HG03460 (cell line): ENCODE measurements at regions not wholly inside any gene's neighbourhood (a gene's known extent, or its start where the extent isn't known, plus 50 kb on each side); places are given as distances from the start of the nearest gene placed in this dataset.
"Not testable (repeated sequence)": the region's sequence is repeated elsewhere in the genome, so short reads cannot be mapped to it uniquely, and the experiment has no call there.

Experiments used
- ATAC-seq: cut with Tn5 transposase; IDR thresholded peaks from one replicate; pipeline ENCODE4 v1.9.1; 2021; ENCODE audit not compliant: unreplicated experiment

DNA sequence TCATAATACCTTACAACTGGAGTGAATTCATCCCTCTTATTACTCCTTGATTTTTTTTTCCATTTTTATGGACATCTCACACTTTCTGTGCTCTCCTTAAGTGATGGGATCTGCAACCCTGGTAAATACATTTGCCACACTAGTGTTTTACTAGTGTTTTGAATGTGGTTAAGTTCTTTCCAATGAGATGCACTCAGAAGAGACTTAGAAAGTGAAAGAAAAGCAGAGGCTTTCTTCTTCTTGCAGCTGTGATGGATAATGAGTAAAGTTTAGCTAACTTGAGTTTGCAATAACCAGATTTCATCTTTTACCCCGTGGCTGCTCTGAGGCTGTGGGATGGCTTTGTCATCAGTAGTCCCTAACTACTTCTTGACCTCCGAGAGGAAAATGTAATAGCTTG lies 1248.4 kb downstream of the NSUN3 start:
- ATAC-seq = no peak

DNA sequence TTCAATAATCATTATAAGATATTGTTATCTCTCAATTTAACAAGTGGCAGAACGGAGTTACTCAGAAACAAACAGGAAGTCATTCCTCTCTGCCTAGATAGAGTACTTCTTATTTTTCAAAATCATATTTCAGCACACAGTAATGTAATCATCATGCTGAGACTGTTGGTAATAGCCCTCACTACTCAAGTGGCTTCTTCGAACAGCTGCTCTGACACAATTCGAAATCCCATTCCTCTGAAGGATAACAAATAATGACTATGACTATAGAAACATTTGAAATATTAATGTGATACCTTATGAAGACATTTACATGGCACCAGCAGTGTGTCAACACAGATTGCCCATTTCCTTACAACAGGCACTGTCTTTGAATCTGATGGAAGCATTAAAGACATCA lies 1249.8 kb downstream of the NSUN3 start:
- no peak for ATAC-seq

DNA sequence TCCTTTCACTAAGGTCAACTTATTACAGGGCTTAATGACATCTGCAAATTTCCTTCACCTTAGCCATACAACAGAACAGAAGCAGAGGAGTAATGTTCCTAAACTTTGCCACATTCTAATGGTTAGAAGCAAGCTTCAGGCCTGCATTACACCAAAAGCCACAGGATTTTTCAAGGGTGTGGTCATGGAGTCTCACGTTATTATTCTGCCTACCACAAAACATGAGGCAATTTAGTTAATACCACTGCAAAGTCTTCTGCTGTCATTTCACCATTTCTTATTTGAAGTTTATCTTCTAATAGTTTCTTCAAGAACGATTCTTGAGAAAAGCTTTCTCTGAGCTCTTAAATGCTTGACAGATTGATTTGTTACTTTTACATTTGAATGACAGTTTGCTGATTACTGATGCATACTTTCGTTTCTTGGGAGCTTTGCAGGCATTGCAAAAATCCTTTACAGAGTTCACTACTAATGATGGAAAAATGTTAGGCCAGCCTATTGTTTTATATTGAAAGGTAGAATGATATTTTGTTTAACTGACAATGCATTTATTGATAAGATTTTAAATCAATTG lies 1257.1 kb downstream of the NSUN3 start:
- ATAC-seq = no peak

DNA sequence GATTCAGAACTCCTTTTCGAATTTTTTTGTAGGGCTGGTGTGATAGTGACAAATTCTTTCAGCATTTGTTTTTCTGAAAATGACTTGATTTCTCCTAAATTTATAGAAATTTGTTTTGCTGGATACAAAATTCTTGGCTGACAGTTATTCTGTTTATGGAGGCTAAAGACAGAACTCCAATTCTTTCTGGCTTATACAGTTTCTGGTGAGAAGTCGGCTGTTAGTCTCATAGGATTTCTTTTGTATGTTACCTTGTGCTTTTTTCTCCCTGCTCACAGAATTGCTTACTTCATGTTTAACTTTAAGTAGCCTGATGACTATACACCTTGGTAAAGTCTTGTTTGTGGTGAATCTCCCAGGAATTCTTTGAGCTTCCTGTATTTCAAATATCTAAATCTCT lies 1264.6 kb downstream of the NSUN3 start:
- ATAC-seq = no peak

DNA sequence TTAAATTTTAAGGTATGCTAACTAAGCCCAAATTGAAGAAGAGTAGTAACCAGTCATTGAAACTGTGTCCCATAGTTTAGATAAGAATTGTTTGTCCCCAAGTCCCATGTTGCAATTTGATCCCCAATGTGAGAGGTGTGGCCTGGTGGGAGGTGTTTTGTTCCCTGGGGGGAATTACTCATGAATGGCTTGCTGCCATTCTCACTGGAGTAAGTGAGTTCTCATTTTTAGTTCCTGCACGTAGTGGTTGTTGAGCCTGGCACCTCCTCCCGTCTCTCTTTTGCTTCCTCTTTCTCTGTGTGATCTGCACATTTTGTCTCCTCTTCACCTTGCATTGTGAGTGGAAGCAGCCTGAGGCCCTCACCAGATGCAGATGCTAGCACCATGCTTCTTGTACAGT lies 1271.0 kb downstream of the NSUN3 start:
- ATAC-seq = no peak

DNA sequence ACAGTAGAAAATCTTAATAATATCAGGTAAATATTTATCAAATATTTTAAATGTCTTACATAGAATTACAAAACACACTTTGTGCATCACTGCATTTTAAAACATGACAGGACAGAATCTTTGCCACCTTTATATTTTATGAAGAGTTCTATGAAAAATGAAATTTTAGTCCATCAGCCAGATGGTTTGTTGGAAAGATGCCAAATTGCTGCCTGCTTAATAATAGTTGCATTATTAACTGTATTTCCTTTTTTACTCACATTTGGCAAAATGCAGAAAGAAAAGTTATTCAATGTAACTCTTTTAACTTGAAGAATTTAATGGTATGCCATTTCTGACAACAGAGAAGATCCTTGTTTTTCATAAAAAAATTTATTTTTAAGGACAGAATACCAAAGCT lies 1271.6 kb downstream of the NSUN3 start:
- ATAC-seq = no peak

DNA sequence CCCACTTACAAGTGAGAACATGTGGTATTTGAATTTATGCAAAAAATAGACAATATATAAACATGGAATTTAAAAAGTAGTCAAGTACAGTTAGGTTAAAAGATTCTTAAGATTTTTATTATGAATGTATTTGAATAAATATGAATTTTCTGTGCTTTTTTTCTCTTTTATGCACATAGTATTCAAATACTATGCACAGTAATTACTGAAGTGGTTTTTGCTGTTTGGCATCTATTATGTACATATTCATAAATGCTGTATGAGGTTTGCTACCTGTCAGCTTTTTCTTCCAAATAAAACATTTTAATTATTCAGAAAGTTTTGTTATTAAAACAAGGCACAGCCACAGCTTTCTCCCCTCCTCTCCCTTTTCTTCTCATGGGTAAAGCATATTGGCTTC lies 1272.7 kb downstream of the NSUN3 start:
- no peak for ATAC-seq

DNA sequence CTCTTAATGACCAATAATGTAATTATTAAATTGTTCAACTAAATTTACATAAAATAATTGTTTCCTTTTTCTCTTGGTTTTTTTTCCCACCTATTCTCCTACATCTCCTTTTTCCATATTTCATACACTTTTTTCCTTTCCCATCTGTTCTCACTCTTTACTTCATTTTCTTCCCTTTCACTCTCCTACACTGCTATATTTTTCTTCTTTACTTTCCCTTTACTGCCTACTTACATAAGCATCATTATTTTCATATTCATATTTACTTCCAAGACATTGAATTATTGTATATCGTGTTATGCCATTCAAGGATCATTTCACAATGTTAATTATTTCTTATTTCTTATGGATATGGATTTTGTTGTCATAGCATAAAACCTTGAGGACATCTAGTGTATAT lies 1275.6 kb downstream of the NSUN3 start:
- no peak for ATAC-seq

DNA sequence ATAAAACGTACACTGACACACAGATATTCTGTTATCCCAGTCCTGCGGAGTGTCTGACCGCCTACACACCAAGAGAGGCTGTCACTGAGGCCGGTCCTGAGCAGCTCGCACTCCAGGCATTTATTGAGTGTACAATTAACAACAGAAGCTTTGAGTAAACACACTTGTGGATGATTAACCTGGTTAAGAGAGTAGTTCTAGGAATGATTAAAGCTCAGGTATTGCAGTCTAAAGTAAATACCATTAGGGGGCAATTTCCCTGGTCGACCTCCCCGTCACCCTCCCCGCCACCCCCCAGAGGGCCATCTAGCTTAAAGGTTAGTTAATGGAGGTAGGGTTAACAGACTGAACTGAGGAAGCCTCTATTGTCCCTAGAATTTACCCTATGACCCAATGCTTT lies 1278.5 kb downstream of the NSUN3 start:
- no peak for ATAC-seq

DNA sequence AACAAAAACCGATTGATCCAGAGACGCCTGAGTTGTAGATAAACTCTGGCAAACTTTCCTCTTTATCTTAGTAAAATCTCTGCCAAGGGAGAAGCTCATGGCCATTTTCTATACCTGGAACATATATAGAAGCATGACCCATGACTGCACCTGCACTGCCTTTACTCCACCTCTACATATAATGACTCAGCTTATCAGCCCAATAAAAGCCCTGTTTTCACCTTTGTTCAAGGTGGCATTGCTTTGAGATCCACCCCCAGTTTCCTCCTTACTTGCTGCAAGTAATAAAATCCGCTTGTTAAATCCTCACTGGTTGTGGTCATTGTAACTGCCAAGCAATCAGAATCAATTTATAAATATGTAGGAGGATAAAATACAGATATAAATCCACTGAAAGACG lies 1280.4 kb downstream of the NSUN3 start:
- no peak for ATAC-seq

DNA sequence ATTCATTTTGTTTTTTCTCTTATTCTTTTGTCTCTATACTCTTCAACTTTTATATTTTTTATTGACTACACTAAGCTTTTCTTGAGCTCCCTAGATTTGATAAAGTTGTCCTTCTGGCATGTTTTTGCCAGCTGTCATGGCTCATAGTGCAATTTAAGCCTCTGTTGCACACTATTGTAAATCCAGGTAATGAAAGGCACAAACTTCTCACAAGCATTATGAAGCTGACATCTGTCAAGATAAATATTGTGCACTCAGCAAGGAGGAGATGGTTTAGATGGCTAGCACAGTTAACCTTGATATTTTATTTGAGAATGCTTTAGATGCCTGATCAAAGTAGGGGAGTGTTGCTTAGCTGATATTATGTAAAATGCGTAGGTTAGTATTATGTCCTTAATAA lies 1280.9 kb downstream of the NSUN3 start:
- ATAC-seq = no peak

DNA sequence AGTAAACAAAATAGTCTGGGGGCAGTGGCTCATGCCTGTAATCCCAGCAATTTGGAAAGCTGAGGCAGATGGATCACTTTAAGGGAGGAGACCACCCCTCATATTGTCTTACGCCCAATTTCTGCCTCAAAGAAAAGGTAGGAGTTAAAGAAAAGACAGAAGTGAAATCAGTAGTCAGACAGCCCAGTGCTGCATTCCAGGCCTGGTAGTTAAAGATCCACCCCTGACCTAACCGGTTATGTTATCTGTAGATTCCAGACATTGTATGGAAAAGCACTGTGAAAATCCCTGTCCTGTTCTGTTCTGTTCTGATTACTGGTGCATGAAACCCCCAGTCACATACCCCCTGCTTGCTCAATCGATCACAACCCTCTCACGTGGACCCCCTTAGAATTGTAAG lies 1285.1 kb downstream of the NSUN3 start:
- ATAC-seq = not testable (repeated sequence)

DNA sequence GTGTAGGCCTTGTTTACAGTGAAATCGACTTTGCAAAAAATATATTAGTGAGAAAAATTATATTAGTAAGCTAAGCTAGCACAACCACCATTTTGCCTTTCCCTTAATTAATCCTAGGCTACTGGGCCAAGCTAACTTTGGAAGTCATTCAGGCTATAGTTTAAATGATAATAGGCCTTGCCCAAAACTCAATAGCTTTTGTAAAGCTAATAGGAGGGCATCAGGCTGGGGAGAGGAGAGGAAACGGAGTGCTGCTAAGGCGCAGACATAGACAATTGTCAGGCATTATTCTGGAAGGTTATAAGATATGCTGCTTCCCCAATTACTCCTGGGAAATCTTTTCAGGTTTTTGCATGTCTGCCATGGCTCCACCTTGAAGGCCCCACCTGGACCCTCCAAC lies 1286.0 kb downstream of the NSUN3 start:
- ATAC-seq = no peak

DNA sequence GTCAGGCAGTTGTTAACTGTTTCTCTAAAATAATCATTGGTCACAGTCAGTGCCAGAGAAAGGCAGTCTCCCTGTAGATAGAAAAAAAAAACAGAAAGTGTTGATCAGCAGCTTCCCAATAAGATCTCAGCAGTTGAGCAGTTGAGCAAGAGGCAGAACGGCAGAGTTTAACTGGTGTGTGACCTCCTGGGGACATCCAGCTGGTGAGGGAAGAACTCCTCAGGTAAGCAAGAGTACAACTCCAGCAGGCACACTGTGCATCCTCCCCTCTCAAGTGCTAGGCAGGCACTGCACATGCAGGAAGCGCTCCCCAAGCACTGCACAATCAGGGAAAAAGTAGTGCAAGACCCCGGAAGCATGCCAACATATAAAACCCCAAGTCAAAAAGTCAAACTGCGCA lies 1287.2 kb downstream of the NSUN3 start:
- no peak for ATAC-seq

DNA sequence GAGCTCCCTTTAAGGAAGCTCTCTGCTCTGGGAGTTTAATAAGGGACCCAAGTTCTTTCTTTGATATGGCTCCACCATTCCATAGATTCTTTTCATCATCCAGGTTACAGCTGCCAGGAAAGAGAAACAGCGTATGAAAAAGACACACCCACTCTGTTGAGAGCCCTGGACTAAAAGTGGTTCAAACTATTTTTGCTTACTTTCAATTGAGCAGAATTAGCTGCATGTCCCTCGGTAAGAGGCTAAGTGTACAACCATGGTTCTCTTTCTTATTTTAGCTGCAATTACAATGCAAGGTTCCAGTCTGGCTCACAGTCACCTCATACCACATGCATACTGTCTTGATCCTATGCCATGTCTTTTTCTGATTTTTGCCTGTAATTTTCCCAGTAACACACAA lies 1288.3 kb downstream of the NSUN3 start:
- ATAC-seq = no peak

DNA sequence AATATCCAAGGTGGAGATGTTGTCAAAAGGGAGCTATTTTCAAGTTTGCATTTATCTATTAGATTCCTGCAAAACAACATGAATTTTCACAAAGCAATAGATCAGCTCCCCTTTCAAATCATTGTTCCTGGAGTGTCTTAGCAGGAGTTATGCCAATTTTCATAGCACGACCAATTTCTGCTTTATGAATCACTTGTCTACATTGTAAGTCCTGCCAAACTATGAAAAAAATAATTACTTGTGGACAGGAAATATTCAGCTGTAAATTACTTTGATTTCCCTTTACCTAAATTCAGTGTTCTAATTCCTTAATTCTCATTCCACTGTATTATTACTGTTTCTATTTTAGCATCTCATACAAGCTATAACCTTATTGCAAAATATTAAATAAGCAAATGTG lies 1289.6 kb downstream of the NSUN3 start:
- ATAC-seq = no peak

DNA sequence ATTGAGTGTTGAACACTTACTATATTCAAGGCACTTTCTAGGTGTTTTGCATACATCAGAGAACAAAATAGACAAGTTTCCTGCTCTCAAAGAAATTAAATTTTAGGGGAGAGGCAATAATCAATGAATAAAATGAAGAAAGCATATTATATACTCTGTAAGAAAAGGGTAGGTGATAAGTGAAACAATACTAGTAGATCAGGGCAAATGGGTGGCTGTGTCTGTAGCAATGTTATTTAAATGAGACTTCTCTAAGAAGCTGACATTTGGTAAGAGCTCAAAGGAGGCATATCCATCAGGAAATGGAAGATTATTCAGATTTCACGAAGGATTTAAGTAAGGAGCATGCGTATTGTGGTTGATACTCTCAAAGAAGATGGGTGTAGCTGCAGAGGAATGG lies 1291.6 kb downstream of the NSUN3 start:
- no peak for ATAC-seq

DNA sequence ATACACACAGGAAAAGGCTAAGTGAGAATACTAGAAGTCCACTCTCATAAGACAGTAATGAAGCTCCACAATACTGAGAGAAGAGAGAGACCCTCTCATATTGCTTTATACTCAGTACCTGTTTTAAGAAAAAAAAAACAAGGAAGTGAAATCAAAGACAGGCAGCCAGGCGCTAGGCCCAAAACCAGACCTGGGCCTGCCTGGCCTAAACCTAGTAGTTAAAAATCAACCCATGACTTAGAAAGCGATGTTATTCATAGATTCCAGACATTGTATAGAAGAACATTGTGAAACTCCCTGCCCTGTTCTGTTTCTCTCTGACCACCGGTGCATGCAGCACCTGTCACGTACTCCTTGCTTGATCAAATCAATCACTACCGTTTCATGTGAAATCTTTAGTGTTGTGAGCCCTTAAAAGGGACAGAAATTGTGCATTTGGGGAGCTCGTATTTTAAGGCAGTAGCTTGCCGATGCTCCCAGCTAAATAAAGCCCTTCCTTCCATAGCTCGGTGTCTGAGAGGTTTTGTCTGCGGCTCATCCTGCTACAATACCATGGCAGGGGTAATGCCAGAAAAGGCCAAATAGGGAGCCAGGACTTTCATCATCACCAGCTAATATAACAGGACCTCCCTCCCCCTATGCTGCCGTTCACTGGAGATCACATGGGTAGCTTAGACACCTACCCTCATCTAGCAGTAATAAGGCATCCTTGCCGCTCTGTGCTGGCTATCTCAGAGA lies 1294.1 kb downstream of the NSUN3 start:
- ATAC-seq = peak; percentile 66

DNA sequence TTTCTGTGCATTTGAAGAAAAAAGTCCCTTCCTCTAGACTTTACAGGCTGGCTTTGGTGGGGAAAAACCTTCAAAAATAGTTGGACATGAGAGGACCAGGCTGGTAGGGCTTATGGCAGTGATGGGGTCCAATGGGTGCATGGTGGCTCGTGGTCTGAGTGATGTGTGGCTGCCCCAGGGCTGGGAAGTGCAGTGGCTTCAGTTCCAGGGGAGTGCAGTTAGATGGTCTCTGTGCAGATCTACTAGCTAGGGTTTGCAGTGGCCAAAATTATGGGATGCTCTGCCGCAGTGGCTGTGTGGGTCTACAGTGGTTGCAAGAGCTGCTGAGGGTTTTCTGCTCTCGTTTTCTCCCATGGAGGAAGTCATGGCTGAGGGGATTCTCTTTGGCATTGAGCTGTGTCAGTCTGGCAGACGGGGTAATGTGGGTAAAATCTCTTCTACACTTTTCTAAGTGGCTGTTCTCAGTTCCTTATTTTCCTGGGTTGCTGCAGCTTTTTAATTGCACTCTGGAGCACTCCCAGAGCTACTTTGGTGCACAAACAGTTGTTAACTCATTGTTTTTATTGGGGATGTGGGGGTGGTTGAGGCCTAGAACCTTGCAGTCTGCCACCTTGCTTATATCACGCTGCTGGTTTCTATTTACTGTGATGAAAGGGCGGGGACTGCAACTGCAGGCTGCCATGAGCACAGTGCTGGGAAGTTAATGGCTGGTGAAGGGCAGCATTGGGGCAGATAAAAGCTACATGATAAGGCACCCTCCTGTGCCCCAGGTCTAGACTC lies 1324.6 kb downstream of the NSUN3 start:
- no peak for ATAC-seq

DNA sequence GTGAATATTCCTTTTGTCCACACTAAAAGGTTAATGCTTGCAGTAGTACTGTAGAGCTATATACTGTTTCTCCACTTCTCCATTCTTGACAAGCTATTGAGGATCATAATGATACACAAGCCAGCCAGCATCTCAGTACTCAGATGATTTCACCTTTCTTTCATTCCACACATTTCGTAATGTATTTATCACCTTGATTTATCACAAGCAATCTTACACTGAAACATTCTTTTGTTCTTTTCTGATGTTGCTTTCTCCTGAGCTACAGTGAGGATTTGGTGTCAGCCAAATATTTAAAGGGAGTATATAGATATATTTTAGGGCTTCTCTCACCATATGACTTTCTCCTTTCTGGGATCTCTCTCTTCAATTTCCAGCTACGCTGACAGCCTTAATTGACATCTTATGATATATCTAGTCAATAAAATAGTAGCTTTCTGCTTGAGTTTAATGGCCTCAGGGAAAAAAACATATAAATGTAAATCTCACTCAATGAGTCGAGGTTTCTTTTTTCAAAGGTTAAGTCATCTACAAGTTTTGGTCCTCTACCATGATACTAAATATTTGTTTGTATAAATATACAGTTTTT lies 1327.0 kb downstream of the NSUN3 start:
- ATAC-seq = no peak

DNA sequence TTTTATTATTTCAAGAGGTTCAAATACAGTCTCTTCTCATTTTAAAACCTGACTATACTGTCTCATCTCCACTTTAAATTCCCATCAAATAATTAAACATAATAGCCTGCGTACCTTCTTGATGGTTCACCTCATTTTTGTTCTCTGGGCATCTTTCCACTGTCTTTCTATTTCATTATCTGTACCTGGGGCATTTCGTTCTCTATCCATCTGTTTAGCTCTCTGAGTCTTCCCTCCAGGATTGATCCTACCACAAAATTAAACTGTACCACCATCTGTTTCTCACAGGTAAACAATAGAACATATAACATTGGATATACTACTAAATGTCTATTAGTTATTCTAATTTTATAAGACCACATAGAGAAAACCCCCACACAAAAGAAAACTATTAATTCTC lies 1331.4 kb downstream of the NSUN3 start:
- ATAC-seq = no peak

DNA sequence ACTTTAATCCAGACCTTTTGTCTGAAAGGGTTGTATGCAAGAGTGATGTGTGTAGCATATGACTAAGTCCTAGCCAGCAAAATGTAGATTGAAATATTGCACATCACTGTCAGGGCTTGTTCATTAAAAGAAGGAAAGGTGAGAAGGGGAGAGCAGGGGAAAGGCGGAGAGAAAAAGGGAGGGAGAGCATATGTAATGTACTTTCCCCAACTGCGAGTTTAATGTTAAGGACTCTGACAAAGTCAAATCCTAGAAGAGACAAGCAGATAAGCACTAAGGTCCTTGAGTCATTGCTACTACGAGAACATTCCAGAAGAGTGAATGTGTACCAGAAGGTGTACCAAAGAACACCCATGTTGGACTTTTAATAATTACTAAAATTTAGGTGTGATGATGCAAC lies 1336.7 kb downstream of the NSUN3 start:
- no peak for ATAC-seq
